ENCODE measurements at regions not wholly inside any gene's neighbourhood (a gene's known extent, or its start where the extent isn't known, plus 50 kb on each side); places are given as distances from the start of the nearest gene placed in this dataset.

- no peak for DNase-seq
Measured at GRCh38 chr2:163541943-163542342, 193.9 kb downstream of the FIGN start.

- no peak for DNase-seq
Measured at GRCh38 chr2:163541495-163541894, 194.3 kb downstream of the FIGN start.

GRCh38 chr2:163528640-163529217 lies 207.1 kb downstream of the FIGN start:
- no peak for DNase-seq

GRCh38 chr2:163527381-163527780 lies 208.4 kb downstream of the FIGN start:
- no peak for DNase-seq

GRCh38 chr2:163518762-163519161 lies 217.0 kb downstream of the FIGN start:
- DNase-seq = no peak

- no peak for DNase-seq
Measured at GRCh38 chr2:163515836-163516235, 220.0 kb downstream of the FIGN start.

GRCh38 chr2:163505281-163505680 lies 230.5 kb downstream of the FIGN start:
- DNase-seq = no peak

GRCh38 chr2:163493359-163494298 lies 242.2 kb downstream of the FIGN start:
- no peak for DNase-seq

- DNase-seq = no peak
Measured at GRCh38 chr2:163491850-163492249, 244.0 kb downstream of the FIGN start.

GRCh38 chr2:163490281-163490680 lies 245.5 kb downstream of the FIGN start:
- no peak for DNase-seq

- DNase-seq = no peak
Measured at GRCh38 chr2:163481515-163481914, 254.3 kb downstream of the FIGN start.

GRCh38 chr2:163479599-163479998 lies 256.2 kb downstream of the FIGN start:
- no peak for DNase-seq

GRCh38 chr2:163475815-163476214 lies 260.0 kb downstream of the FIGN start:
- no peak for DNase-seq

GRCh38 chr2:163474889-163475288 lies 260.9 kb downstream of the FIGN start:
- no peak for DNase-seq

- DNase-seq = no peak
Measured at GRCh38 chr2:163474319-163474744, 261.5 kb downstream of the FIGN start.

GRCh38 chr2:163471947-163472346 lies 263.9 kb downstream of the FIGN start:
- no peak for DNase-seq

GRCh38 chr2:163469561-163469962 lies 266.2 kb downstream of the FIGN start:
- DNase-seq = no peak

GRCh38 chr2:163467251-163467630 lies 268.6 kb downstream of the FIGN start:
- DNase-seq = no peak

- DNase-seq = no peak
Measured at GRCh38 chr2:163466331-163467250, 269.2 kb downstream of the FIGN start.

- DNase-seq = no peak
Measured at GRCh38 chr2:163465440-163465839, 270.4 kb downstream of the FIGN start.

- DNase-seq = no peak
Measured at GRCh38 chr2:163463411-163463810, 272.4 kb downstream of the FIGN start.

- DNase-seq = no peak
Measured at GRCh38 chr2:163462993-163463392, 272.8 kb downstream of the FIGN start.

GRCh38 chr2:163459986-163460385 lies 275.8 kb downstream of the FIGN start:
- DNase-seq = no peak

All from activated gamma-delta T cell (primary cell).